CD14-positive monocyte (primary cell): ENCODE measurements at regions not wholly inside any gene's neighbourhood (a gene's known extent, or its start where the extent isn't known, plus 50 kb on each side); places are given as distances from the start of the nearest gene placed in this dataset.

ENCODE experiments used
- DNase-seq, 3 donors: peaks; one replicate each; pipeline ENCODE4 v3.0.0-alpha.2; 2011 to 2022
- H2AFZ ChIP-seq: 2 replicates; pipeline ENCODE4 v1.6.0; 2012; ENCODE audit warnings: mild to moderate bottlenecking, low read depth, low read length, inconsistent platforms; ENCODE audit not compliant: insufficient read depth, poor library complexity, severe bottlenecking
- H3K27ac ChIP-seq, 2 donors: 1 replicate in 1 of 2; 2 replicates in 1 of 2; pipeline ENCODE4 v1.5.1; 2012 to 2013; ENCODE audit warnings: low read length in 2 of 2, control low read depth in 1 of 2, inconsistent platforms in 1 of 2, low read depth in 1 of 2, mild to moderate bottlenecking in 1 of 2
- H3K27me3 ChIP-seq, 2 donors: one replicate each; pipeline versions ENCODE4 v1.6.0 to v1.6.1; 2011 to 2013; ENCODE audit warnings: low read length in 2 of 2; ENCODE audit not compliant: control insufficient read depth in 2 of 2, insufficient read depth in 2 of 2
- H3K36me3 ChIP-seq, 2 donors: replicated peaks in 1 of 2; 1 replicate in 1 of 2; 2 replicates in 1 of 2; pipeline versions ENCODE4 v1.5.1 to v1.6.1; 2012 to 2013; ENCODE audit warnings: low read length in 2 of 2, control low read depth in 1 of 2, inconsistent platforms in 1 of 2, mild to moderate bottlenecking in 1 of 2; ENCODE audit not compliant: insufficient read depth in 2 of 2, control insufficient read depth in 1 of 2
- H3K4me1 ChIP-seq, 2 donors: 1 replicate in 1 of 2; 2 replicates in 1 of 2; pipeline versions ENCODE4 v1.5.1 to v1.6.1; 2012 to 2013; ENCODE audit warnings: low read length in 2 of 2, control low read depth in 1 of 2, inconsistent platforms in 1 of 2, mild to moderate bottlenecking in 1 of 2, moderate library complexity in 1 of 2; ENCODE audit not compliant: insufficient read depth in 2 of 2, control insufficient read depth in 1 of 2
- H3K4me2 ChIP-seq: replicated peaks from 2 replicates; pipeline ENCODE3; 2012; ENCODE audit warnings: low read length, moderate library complexity, mild to moderate bottlenecking; ENCODE audit not compliant: poor library complexity, severe bottlenecking; ENCODE audit errors: extremely low read depth
- H3K4me3 ChIP-seq, 3 experiments: fragments of 200-600 bp in 1 of 3; sonication (generic) in 1 of 3; replicated peaks in 1 of 3; 1 replicate in 2 of 3; 2 replicates in 1 of 3; pipeline ENCODE4 v1.5.1; 2011 to 2013; ENCODE audit warnings: low read length in 3 of 3, mild to moderate bottlenecking in 3 of 3, control low read depth in 2 of 3, low read depth in 2 of 3, inconsistent platforms in 1 of 3, moderate library complexity in 1 of 3
- H3K79me2 ChIP-seq: 2 replicates; pipeline ENCODE4 v1.6.0; 2012; ENCODE audit warnings: mild to moderate bottlenecking, control low read depth, inconsistent platforms, low read length, moderate library complexity; ENCODE audit not compliant: insufficient read depth
- H3K9ac ChIP-seq: 2 replicates; pipeline ENCODE4 v1.6.0; 2017; ENCODE audit warnings: low read length, mild to moderate bottlenecking; ENCODE audit not compliant: insufficient read depth, poor library complexity, severe bottlenecking
- H3K9me3 ChIP-seq, 2 donors: replicated peaks in 1 of 2; 1 replicate in 1 of 2; 2 replicates in 1 of 2; pipeline versions ENCODE4 v1.5.1 to v1.6.1; 2012 to 2013; ENCODE audit warnings: low read length in 2 of 2, control low read depth in 1 of 2; ENCODE audit not compliant: control insufficient read depth in 1 of 2, insufficient read depth in 1 of 2
- H4K20me1 ChIP-seq: 2 replicates; pipeline ENCODE4 v1.6.0; 2012; ENCODE audit warnings: mild to moderate bottlenecking, low read length, control low read depth, moderate library complexity; ENCODE audit not compliant: insufficient read depth
- H3K27ac Mint-ChIP-seq, 7 donors: one replicate each; pipeline ENCODE4 v1.8.0; 2020; ENCODE audit warnings: mild to moderate bottlenecking in 7 of 7, mixed read lengths in 7 of 7, moderate library complexity in 6 of 7, inconsistent platforms in 2 of 7
- H3K27me3 Mint-ChIP-seq, 3 donors: one replicate each; pipeline ENCODE4 v1.8.0; 2021 to 2022; ENCODE audit warnings: low read depth in 3 of 3, mild to moderate bottlenecking in 3 of 3, mixed read lengths in 3 of 3, moderate library complexity in 3 of 3, inconsistent platforms in 1 of 3
- H3K36me3 Mint-ChIP-seq, 2 donors: one replicate each; pipeline ENCODE4 v1.8.0; 2020; ENCODE audit warnings: mixed read lengths in 2 of 2, inconsistent platforms in 1 of 2, mild to moderate bottlenecking in 1 of 2
- H3K4me1 Mint-ChIP-seq: one replicate; pipeline ENCODE4 v1.8.0; 2020; ENCODE audit warnings: mild to moderate bottlenecking, mixed read lengths
- H3K4me3 Mint-ChIP-seq, 2 donors: one replicate each; pipeline ENCODE4 v1.8.0; 2020; ENCODE audit warnings: mild to moderate bottlenecking in 2 of 2, mixed read lengths in 2 of 2, moderate library complexity in 1 of 2
- H3K9me3 Mint-ChIP-seq, 7 donors: one replicate each; pipeline ENCODE4 v1.8.0; 2020 to 2022; ENCODE audit warnings: mixed read lengths in 7 of 7, mild to moderate bottlenecking in 6 of 7, moderate library complexity in 6 of 7, inconsistent platforms in 2 of 7
- WGBS: methylation state at CpG from one replicate; pipeline ENCODE4 v1.1.5; 2013; ENCODE audit warnings: missing lambda C conversion rate; ENCODE audit not compliant: insufficient coverage; 5-methylcytosine and 5-hydroxymethylcytosine counted together
- intact Hi-C, 2 donors: fragments of 100-400 bp; cut with micrococcal nuclease; formaldehyde crosslinking; loops; one replicate each; pipeline versions ENCODE4 v1.15.0 to v1.15.1; 2023
- TF ChIP-seq, protein P1 (sequence below): fragments of 200-600 bp; IDR thresholded peaks from one replicate; pipeline ENCODE4 v1.8.0; 2022; ENCODE audit warnings: antibody characterized with exemption, mild to moderate bottlenecking

DNA sequence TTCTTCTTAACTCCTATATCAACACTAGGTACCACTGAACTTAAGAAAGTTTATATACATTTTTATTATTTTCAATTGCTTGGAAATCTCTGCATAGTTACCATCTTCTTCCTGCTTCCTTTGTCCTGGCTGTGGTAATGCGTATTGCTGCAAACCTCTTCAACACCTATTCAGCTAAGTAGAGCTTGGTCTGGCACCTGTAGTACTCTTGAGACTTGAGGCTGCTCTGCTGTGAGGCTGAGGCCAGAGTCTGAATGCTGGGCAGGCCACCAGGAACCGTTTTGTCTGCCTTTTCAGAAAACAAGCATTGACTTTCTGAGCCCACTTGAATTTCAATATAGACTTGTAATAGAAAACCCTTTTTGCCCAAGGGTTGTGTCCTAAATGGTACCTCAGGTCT, 52.0 kb upstream of the RGS2 start:
- Mint-ChIP-seq H3K36me3 (no peaks in the 10 kb centered on the region), H3K27ac (no peak overlapping the region), H3K4me3 (no peak overlapping the region), H3K9me3 (peaks cover 3 to 16% (median 7%) of the 10 kb centered on the region in 7 donors), H3K27me3 (peaks cover 0 to 2% (median 0%) of the 10 kb centered on the region in 3 donors), H3K4me1 (no peaks in the 10 kb centered on the region)
- Histone ChIP-seq H3K4me1 (no peaks in the 10 kb centered on the region), H3K79me2 (no peaks in the 10 kb centered on the region), H4K20me1 (no peaks in the 10 kb centered on the region), H3K4me3 (no peak overlapping the region), H3K27ac (no peak overlapping the region), H3K9ac (no peak overlapping the region), H3K36me3 (no peaks in the 10 kb centered on the region), H3K4me2 (no peak overlapping the region), H3K9me3 (peaks cover 2 to 5% of the 10 kb centered on the region in 2 donors), H2AFZ (no peak overlapping the region), H3K27me3 (no peaks in the 10 kb centered on the region)
- DNase-seq: no peak
- TF ChIP-seq, protein P1, sequence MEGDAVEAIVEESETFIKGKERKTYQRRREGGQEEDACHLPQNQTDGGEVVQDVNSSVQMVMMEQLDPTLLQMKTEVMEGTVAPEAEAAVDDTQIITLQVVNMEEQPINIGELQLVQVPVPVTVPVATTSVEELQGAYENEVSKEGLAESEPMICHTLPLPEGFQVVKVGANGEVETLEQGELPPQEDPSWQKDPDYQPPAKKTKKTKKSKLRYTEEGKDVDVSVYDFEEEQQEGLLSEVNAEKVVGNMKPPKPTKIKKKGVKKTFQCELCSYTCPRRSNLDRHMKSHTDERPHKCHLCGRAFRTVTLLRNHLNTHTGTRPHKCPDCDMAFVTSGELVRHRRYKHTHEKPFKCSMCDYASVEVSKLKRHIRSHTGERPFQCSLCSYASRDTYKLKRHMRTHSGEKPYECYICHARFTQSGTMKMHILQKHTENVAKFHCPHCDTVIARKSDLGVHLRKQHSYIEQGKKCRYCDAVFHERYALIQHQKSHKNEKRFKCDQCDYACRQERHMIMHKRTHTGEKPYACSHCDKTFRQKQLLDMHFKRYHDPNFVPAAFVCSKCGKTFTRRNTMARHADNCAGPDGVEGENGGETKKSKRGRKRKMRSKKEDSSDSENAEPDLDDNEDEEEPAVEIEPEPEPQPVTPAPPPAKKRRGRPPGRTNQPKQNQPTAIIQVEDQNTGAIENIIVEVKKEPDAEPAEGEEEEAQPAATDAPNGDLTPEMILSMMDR: no peak
- no CpG with 5 or more reads among the region's 2 CpGs for WGBS
- intact Hi-C loops: no loop called here

DNA sequence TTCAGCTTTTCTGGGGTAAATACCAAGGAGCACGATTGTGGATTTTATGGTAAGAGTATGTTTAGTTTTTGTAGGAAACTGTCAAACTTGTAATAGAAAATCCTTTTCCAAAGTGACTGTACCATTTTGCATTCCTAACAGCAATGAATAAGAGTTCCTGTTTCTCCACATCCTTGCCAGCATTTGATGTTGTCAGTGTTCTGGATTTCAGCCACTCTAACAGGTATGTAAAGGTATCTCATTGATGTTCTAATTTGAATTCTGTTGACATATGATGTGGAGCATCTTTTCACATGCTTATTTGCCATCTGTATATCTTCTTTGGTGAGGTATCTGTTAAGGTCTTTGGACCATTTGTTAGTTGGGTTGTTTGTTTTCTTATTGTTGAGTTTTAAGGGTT, 50.3 kb upstream of the RGS2 start:
- no peaks in the 10 kb centered on the region for H3K4me1 ChIP-seq
- TF ChIP-seq, protein P1: no peak
- Mint-ChIP-seq H3K9me3 (peaks cover 2 to 13% (median 5%) of the 10 kb centered on the region in 7 donors), H3K27ac (no peak overlapping the region), H3K4me3 (no peak overlapping the region), H3K4me1 (no peaks in the 10 kb centered on the region), H3K27me3 (peaks cover 0 to 2% (median 0%) of the 10 kb centered on the region in 3 donors), H3K36me3 (no peaks in the 10 kb centered on the region)
- H4K20me1 ChIP-seq: no peaks in the 10 kb centered on the region
- H3K27ac ChIP-seq: no peak overlapping the region
- H3K9me3 ChIP-seq: no peaks in the 10 kb centered on the region
- no peak for DNase-seq
- no CpG with 5 or more reads among the region's 1 CpG for WGBS
- H3K36me3 ChIP-seq: no peaks in the 10 kb centered on the region
- H3K79me2 ChIP-seq: no peaks in the 10 kb centered on the region
- no peaks in the 10 kb centered on the region for H3K27me3 ChIP-seq
- intact Hi-C loops: no loop called here
- no peak overlapping the region for H3K4me2 ChIP-seq
- H3K9ac ChIP-seq: no peak overlapping the region
- no peak overlapping the region for H3K4me3 ChIP-seq
- no peak overlapping the region for H2AFZ ChIP-seq
